ENCODE measurements at regions not wholly inside any gene's neighbourhood (a gene's known extent, or its start where the extent isn't known, plus 50 kb on each side); places are given as distances from the start of the nearest gene placed in this dataset.
A peak's percentile ranks its signal among the peaks of the same experiment; 100 is the strongest.

DNA sequence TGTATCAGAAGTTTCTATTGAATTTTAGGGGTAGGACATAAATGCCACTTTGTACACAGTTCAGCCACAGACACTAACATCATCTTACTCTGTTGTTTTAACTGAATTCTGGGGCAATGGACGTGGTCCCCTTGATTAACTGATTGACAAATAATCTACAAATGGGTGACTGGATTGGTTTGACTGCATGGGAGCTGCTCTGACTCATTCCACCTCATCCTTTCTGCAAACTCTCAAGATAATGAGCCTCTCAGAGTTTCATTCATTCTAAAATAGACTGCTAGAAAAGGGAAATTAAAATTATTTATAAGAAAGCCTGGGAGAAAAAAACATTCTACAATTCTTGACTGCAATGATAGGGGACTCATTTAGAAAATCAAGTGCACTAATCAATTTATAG, 570.4 kb upstream of the SEL1L start:
- no peaks in the 10 kb centered on the region for H3K9me3 ChIP-seq
- no peaks in the 10 kb centered on the region for H3K27me3 ChIP-seq
- H3K36me3 ChIP-seq, result no peaks in the 10 kb centered on the region
- intact Hi-C loops (cut with DNase I), result no loop called here
- no peak overlapping the region for H3K4me3 ChIP-seq (replicated peaks in 1 of 3)
- TF ChIP-seq, protein P1, sequence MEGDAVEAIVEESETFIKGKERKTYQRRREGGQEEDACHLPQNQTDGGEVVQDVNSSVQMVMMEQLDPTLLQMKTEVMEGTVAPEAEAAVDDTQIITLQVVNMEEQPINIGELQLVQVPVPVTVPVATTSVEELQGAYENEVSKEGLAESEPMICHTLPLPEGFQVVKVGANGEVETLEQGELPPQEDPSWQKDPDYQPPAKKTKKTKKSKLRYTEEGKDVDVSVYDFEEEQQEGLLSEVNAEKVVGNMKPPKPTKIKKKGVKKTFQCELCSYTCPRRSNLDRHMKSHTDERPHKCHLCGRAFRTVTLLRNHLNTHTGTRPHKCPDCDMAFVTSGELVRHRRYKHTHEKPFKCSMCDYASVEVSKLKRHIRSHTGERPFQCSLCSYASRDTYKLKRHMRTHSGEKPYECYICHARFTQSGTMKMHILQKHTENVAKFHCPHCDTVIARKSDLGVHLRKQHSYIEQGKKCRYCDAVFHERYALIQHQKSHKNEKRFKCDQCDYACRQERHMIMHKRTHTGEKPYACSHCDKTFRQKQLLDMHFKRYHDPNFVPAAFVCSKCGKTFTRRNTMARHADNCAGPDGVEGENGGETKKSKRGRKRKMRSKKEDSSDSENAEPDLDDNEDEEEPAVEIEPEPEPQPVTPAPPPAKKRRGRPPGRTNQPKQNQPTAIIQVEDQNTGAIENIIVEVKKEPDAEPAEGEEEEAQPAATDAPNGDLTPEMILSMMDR (IDR thresholded peaks at IDR 0.05), result no peak
- TF ChIP-seq POLR2A (IDR thresholded peaks at IDR 0.05), result no peak
- WGBS, 2 donors, result 62 to 66% methylated on average over 1 of the region's 1 CpG
- DNase-seq, result no peak
- H3K27ac ChIP-seq, result no peak overlapping the region
- no peaks in the 10 kb centered on the region for H3K4me1 ChIP-seq

- intact Hi-C loops (cut with DNase I), result no loop called here
- Histone ChIP-seq H3K4me1 (no peaks in the 10 kb centered on the region), H3K4me3 (replicated peaks in 1 of 3) (no peak overlapping the region), H3K36me3 (no peaks in the 10 kb centered on the region), H3K27ac (no peak overlapping the region), H3K27me3 (no peaks in the 10 kb centered on the region), H3K9me3 (no peaks in the 10 kb centered on the region)
- no peak for DNase-seq
- WGBS, 2 donors, result 47 to 49% methylated on average over 1 of the region's 1 CpG
- TF ChIP-seq, protein P1 (IDR thresholded peaks at IDR 0.05), result no peak
- no peak for TF ChIP-seq POLR2A (IDR thresholded peaks at IDR 0.05)
Measured at GRCh38 chr14:82112210-82112839, 578.7 kb upstream of the SEL1L start.

- TF ChIP-seq, protein P1 (IDR thresholded peaks at IDR 0.05), result no peak
- no peak for TF ChIP-seq POLR2A (IDR thresholded peaks at IDR 0.05)
- 89 to 98% methylated on average over 2 of the region's 2 CpGs for WGBS, 2 donors
- Histone ChIP-seq H3K4me3 (replicated peaks in 1 of 3) (no peak overlapping the region), H3K36me3 (no peaks in the 10 kb centered on the region), H3K4me1 (no peaks in the 10 kb centered on the region), H3K27ac (no peak overlapping the region), H3K9me3 (no peaks in the 10 kb centered on the region), H3K27me3 (no peaks in the 10 kb centered on the region)
- no peak for DNase-seq
- intact Hi-C loops (cut with DNase I), result no loop called here
Measured at GRCh38 chr14:82113007-82113406, 579.4 kb upstream of the SEL1L start.

DNA sequence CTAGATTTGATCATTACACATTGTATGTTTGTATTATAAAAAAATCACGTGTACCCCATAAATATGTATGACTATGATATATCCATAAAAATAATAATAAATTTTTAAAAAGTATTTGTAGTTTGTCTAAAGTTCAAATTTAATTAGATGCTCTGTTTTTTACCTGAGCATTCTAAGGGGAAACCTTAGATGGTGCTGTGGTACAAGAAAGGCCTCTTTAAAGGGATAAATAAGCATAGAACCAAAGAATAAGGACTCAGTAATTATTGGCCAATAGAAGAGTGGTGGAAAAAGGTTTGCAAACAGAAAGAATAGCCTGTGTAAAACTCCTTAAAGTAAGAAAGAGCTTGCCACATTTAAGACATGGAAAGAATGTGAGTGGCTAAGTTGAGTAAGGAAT, 580.1 kb upstream of the SEL1L start:
- Histone ChIP-seq H3K4me3 (replicated peaks in 1 of 3) (no peak overlapping the region), H3K27ac (no peak overlapping the region), H3K27me3 (no peaks in the 10 kb centered on the region), H3K36me3 (no peaks in the 10 kb centered on the region), H3K9me3 (no peaks in the 10 kb centered on the region), H3K4me1 (no peaks in the 10 kb centered on the region)
- 82 to 83% methylated on average over 1 of the region's 1 CpG for WGBS, 2 donors
- TF ChIP-seq POLR2A (IDR thresholded peaks at IDR 0.05), result no peak
- TF ChIP-seq, protein P1 (IDR thresholded peaks at IDR 0.05), result peak in 3 of 6 experiments; percentile 50 to 60 (median 59)
- intact Hi-C loops (cut with DNase I), result no loop called here
- no peak for DNase-seq

- TF ChIP-seq POLR2A (IDR thresholded peaks at IDR 0.05), result no peak
- TF ChIP-seq, protein P1 (IDR thresholded peaks at IDR 0.05), result no peak
- DNase-seq, result no peak
- H3K27ac ChIP-seq, result no peak overlapping the region
Measured at GRCh38 chr14:82116721-82117120, 583.1 kb upstream of the SEL1L start.

More at GRCh38 chr14:82116721-82117120, 583.1 kb upstream of the SEL1L start:
- H3K36me3 ChIP-seq, result no peaks in the 10 kb centered on the region
- H3K9me3 ChIP-seq, result no peaks in the 10 kb centered on the region
- no peaks in the 10 kb centered on the region for H3K27me3 ChIP-seq
- no peaks in the 10 kb centered on the region for H3K4me1 ChIP-seq
- no peak overlapping the region for H3K4me3 ChIP-seq (replicated peaks in 1 of 3)
- intact Hi-C loops (cut with DNase I), result no loop called here
